ENCODE measurements at regions not wholly inside any gene's neighbourhood (a gene's known extent, or its start where the extent isn't known, plus 50 kb on each side); places are given as distances from the start of the nearest gene placed in this dataset.

DNA sequence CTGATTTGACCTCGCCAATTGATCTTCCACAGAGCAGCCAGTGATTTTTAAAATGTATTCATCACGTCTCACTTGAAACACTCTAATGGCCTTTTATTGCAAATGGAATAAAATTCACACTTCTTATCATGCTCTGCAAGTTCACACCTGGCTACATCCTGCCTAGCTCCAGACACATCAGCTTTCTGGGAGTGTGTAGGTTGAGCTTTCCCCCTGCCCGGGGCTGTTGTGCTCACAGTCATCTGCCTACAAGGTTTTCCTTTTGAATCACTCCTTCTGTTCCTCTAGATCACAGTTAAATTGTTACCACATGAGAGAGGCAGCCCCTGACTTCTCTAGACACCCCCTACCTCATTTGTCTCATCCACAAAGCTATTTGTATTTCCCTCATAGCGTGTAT, 674.5 kb downstream of the PRELID2 start:
- no peaks in the 10 kb centered on the region for H4K20me1 ChIP-seq (ENCODE audit: insufficient read depth, low read length)
- H2AFZ ChIP-seq (replicated peaks; ENCODE audit: low read length, poor library complexity) = no peak overlapping the region
- ATAC-seq (ENCODE audit: low read depth) (no peak), DNase-seq (no peak)
- H3K27ac ChIP-seq (ENCODE audit: insufficient read depth, low read length) = no peak overlapping the region
- no peaks in the 10 kb centered on the region for H3K9me1 ChIP-seq (ENCODE audit: insufficient read depth, low read length)
- in situ Hi-C loops (cut with MboI; ENCODE audit: low sequenced_read_pairs) (no loop called here), intact Hi-C loops (cut with micrococcal nuclease) (no loop called here), dilution Hi-C loops (cut with HindIII; ENCODE audit: low sequenced_read_pairs, unreplicated experiment) (no loop called here)
- no peak overlapping the region for H2BK20ac ChIP-seq (ENCODE audit: low read depth, low read length)
- no peak overlapping the region for H2AK5ac ChIP-seq (ENCODE audit: low read depth, low read length)
- no peaks in the 10 kb centered on the region for H3K36me3 ChIP-seq (ENCODE audit: control insufficient read depth, insufficient read depth, low read length)
- H2AK9ac ChIP-seq (replicated peaks; ENCODE audit: low read depth, low read length, poor library complexity) = no peak overlapping the region
- no peak overlapping the region for H3K56ac ChIP-seq (ENCODE audit: extremely low read depth, insufficient read depth, low read length)
- no peaks in the 10 kb centered on the region for H3K9me3 ChIP-seq (ENCODE audit: control insufficient read depth, insufficient read depth, low read length)
- no peaks in the 10 kb centered on the region for H3K27me3 ChIP-seq (ENCODE audit: control insufficient read depth, insufficient read depth, low read length)
- TF ChIP-seq CHD1 (IDR thresholded peaks at IDR 0.05; ENCODE audit: low read depth, low read length) = no peak
- 87% methylated on average over 3 of the region's 4 CpGs; no CpG with 5 or more reads in 1 of the 2 experiments for WGBS, 2 experiments (ENCODE audit: extremely low coverage in 2 of 2, insufficient read length in 1 of 2)
- H3K4me3 ChIP-seq (ENCODE audit: insufficient read depth, low read depth, low read length) = no peak overlapping the region
- H3K14ac ChIP-seq (replicated peaks; ENCODE audit: low read depth, low read length) = no peak overlapping the region
- H3K79me1 ChIP-seq (ENCODE audit: low read depth in 1 of 2, low read length in 2 of 2) = no peaks in the 10 kb centered on the region
- no peak overlapping the region for H4K5ac ChIP-seq (ENCODE audit: low read depth, low read length)
- ChIA-PET POLR2A (ENCODE audit: unreplicated experiment) (no interaction called here), CTCF (interaction anchor here (0.7 kb wide), 1 partner anchor 627 kb away, joined by 3 read pairs; no protein-coding TSS in a partner anchor)
- no peak overlapping the region for H3K18ac ChIP-seq (ENCODE audit: low read depth, low read length)
- H2BK5ac ChIP-seq (ENCODE audit: low read depth, low read length, poor library complexity, severe bottlenecking) = no peak overlapping the region
- no peak overlapping the region for H2BK120ac ChIP-seq (ENCODE audit: low read depth, low read length)
- no peak overlapping the region for H3K23ac ChIP-seq (ENCODE audit: low read depth, low read length)
- H3K9ac ChIP-seq (ENCODE audit: low read depth, low read length) = no peak overlapping the region
- no peak overlapping the region for H4K91ac ChIP-seq (ENCODE audit: insufficient read depth, low read depth, low read length)
- no peak overlapping the region for H4K8ac ChIP-seq (ENCODE audit: low read depth in 2 of 2, low read length in 2 of 2)
- H3K4ac ChIP-seq (ENCODE audit: low read depth, low read length) = no peak overlapping the region
- no peak overlapping the region for H3K4me2 ChIP-seq (ENCODE audit: low read depth, low read length)
- H3K4me1 ChIP-seq (ENCODE audit: control insufficient read depth, insufficient read depth, low read length) = peaks cover 4% of the 10 kb centered on the region; the same call in 1 of the 2 replicates
- BruUV-seq (replicated peaks) = no TSS peak
- no peak overlapping the region for H2BK15ac ChIP-seq (ENCODE audit: low read depth, low read length)

Data from IMR-90 (cell line).